HG02884 (cell line): ENCODE measurements at regions not wholly inside any gene's neighbourhood (a gene's known extent, or its start where the extent isn't known, plus 50 kb on each side); places are given as distances from the start of the nearest gene placed in this dataset.
A peak's percentile ranks its signal among the peaks of the same experiment; 100 is the strongest.

ENCODE experiments used
- ATAC-seq: cut with Tn5 transposase; IDR thresholded peaks from one replicate; pipeline ENCODE4 v1.9.1; 2021; ENCODE audit warnings: mild to moderate bottlenecking, moderate library complexity; ENCODE audit not compliant: unreplicated experiment

DNA sequence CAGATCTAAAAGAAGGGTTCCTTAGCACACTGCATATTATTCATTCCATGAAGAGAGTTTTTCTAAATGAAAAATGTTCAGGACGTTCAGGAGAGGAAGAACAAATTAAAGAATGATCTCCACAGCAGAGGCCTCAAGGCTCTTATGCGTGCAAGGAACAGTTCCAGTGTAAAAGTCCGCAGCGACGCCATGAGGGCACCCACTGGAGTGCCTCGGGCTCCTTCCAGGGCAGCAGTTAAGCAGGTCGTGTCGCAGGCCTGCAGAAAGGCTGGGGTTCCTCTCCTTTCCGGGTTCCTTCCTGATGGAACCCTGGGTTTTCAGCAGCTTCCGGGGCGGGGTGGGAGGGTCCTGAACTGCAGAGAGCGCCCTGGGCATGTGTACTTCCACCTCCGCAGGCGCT is 87.1 kb upstream of the SELENOP start:
- ATAC-seq: no peak

DNA sequence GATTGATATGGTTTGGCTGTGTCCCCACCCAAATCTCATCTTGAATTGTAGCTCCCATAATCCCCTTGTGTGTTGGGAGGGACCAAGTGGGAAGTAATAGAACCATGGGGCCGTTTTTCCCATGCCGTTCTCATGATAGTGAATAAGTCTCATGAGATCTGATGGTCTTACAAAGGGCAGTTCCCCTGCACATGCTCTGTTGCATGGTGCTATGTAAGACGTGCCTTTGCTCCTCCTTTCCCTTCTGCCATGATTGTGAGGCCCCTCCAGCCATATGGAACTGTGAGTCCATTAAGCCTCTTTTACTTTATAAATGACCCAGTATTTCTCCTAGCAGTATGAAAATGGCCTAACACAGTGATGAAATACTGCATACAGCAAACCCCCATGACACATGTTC is 84.8 kb upstream of the SELENOP start:
- ATAC-seq: no peak

DNA sequence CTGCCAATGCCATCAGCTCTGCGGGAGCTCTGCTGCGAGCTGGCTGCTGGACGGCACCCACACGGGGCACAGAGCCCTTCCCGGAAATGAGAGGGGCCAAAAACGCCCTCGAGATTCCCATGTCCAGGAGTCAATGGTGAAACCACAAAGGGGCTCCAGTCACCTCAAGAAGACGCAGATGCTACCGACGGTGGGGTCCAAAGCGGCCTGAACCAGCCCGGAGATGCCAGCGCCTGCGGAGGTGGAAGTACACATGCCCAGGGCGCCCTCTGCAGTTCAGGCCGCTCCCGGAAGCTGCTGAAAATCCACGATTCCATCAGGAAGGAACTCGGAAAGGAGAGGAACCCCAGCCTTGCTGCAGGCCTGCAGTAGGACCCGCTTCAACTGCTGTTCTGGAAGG is 82.4 kb upstream of the SELENOP start:
- ATAC-seq: no peak

GRCh38 chr5:42889311-42889933 is 77.7 kb upstream of the SELENOP start:
- peak; percentile 86 for ATAC-seq

GRCh38 chr5:42888771-42889170 is 77.1 kb upstream of the SELENOP start:
- no peak for ATAC-seq

- no peak for ATAC-seq
Observed at GRCh38 chr5:42887575-42887974, 75.9 kb upstream of the SELENOP start.

- no peak for ATAC-seq
Observed at GRCh38 chr5:42887097-42887496, 75.4 kb upstream of the SELENOP start.

- ATAC-seq: no peak
Observed at GRCh38 chr5:42886635-42887034, 74.9 kb upstream of the SELENOP start.

DNA sequence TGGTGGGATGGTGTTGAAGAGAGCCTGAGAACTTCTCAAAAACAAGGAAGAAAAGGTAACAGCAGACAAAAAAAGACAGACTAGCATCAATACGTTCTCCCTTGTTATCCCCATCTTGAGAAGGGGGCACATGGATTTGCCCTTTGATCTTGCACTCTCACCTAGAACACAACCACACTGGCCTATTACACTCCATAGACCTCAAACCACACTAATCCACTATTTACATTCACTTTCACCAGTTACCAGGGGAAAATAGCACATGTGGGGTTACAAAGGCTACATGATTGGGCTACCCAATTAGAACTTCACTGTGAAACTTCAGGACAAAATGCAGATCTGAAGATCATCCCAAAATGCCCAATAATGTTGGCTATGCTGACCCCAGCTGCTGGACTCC is 72.6 kb upstream of the SELENOP start:
- no peak for ATAC-seq

DNA sequence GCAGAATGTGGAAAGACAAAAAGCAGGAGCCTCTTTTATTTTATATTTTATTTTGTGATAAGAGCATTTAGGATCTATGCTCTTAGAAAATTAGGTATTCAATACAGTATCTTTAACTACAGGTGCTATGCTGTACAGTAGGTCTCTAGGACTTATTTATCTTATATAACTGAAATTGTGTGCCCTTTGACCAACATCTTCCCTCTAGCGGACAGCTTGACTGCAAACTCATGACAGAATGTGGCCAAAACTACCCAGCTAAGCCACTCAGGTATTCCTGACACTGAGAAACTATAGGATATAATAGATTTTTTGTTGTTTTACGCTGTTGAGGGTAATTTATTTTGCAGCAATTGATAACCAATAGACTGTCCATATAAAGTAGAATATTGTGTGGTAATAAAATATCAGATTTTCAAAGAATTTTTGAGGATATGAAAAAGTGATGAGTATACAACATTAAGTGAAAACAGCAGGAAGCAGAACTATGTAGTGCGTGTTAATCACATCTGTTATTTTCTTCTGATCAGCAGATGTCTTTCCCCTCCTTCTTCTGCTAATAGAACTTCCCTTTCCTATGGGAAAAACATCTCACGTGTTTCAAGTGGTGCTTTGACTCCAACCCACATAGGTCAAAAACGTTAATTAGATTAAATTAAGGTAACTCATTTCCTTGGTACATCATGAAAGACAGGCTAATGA is 69.9 kb upstream of the SELENOP start:
- no peak for ATAC-seq

DNA sequence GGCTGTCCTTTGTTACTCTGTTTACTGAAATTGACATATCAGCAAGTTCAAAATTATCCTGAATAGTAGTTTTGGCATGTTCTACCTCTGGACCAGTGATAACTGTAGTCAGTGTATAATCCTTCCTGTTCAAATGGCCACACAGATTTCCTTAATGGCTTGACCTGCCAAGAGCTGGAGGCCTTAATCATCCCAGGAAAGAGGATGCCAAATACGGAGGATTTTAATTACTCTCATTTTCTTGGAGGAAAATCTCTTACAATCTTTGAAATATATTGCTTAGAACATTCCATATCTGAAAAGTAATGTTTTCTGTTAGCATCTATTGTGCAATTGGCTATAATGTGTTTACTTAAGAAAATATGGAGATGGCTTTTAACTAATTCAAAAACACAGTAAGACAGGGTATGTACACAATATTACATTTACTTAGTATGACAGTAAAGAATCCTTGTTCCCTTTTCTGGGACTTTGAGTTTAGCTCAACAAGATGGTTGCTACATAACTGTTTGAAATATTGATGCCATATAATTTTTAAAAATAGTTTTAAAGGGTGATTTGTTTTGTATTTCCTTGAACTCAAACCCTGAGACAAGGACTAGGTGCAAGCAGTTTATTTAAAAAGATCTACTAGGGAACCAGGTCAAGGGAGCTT is 68.9 kb upstream of the SELENOP start:
- no peak for ATAC-seq

- no peak for ATAC-seq
Observed at GRCh38 chr5:42879291-42879690, 67.6 kb upstream of the SELENOP start.

DNA sequence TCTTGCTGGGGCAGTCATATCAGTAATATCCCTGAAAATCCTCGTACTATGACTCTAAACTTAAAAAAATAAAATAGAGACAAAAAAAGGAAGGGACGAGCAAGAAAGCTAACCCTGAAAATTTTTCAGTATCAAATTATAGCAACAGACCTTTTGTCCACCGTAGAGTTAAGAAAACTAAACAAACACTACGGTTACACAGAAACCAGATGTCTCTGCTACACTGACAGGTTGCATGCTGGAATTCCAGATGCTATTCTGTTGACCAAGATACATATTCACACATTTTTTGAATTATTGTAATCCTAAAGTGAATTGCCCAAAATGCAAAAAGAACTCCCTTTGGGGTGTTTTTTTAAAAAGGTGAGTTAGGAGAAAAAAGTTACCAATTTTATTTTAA is 66.9 kb upstream of the SELENOP start:
- no peak for ATAC-seq

DNA sequence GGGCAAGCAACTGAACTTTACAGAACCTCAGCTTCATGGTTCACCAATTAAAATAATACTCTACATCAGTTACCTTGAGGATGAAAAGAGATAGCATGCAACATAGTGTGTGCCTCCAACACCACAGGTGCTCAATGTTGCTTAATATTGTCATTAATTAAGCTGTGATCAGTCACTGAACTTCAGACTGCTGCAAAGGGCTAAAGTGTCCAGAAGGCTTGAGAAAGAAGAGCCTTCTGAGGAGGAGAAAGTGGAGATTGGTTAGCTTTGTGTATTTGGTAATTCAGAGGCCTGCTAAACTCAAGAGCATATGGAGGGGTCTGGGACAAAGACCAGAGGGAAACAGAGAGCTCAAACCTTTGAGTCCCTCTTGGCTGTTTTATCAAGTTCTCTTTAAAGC is 66.3 kb upstream of the SELENOP start:
- no peak for ATAC-seq

- ATAC-seq: no peak
Observed at GRCh38 chr5:42877431-42877830, 65.7 kb upstream of the SELENOP start.

- no peak for ATAC-seq
Observed at GRCh38 chr5:42876375-42876844, 64.7 kb upstream of the SELENOP start.

GRCh38 chr5:42875785-42876374 is 64.2 kb upstream of the SELENOP start:
- no peak for ATAC-seq

DNA sequence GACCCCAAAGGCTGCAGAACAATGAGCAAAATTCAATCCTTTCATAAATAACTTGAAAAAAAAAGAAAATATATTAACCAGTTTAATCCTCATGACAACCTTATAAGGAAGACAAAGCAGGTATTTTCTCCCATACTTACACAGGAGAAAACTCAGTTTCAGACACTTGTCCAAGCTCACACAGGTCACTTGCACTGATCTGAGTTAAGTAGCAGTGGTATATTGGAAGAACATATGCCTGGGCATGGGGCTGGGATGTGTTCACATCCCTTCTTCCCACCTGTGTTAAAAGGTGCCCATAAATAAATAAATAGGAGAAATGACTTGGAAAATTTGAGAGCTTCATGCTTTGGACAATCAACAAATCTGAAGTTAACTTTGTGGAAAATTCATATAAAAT is 63.5 kb upstream of the SELENOP start:
- ATAC-seq: no peak

DNA sequence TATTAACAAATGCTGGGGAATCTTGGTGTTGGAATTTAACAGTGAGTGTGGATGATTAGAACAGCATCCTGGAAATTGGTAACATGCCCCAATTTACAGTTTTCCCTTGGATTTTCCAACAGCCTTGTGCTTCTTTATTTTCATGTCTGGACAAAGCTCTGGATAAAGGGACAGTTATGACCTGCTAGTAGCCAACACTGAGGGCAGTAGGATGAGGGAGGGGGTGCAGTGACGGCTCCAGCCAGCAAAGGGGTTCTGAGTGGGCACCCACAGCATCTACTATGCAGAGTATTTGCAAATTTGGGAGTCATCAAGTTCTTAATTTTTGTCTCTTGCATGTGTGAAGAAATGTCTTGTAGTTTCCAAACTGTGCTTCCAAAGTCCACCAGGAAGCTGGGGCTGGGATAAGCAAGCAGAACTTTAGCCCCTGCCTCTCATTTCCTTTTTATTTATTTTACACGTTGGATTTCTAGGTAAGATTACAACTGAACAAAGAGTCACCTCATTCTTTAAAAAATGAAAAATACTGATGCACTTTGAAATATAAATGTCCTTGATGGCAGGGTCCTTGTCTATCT is 63.0 kb upstream of the SELENOP start:
- no peak for ATAC-seq

DNA sequence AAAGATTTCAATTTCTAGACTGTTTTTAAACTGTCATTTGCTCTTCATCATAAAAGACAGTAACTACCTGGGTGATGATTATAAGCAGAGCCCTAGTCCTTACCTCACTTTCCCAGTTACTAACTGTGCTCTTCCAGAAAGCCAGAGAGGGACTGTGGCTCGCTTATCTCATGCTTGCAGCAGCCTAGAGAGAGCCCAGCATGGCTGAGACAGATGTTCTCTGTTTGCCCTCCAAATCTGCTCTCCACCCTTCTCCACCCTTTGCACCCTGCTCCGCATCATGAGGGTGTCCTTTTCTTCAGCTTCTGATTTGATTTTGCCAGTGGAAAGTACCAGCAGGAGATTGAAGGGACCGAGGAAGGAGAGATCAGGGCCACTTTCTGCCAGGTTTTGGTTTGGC is 61.2 kb upstream of the SELENOP start:
- ATAC-seq: no peak

- no peak for ATAC-seq
Observed at GRCh38 chr5:42870882-42871418, 59.3 kb upstream of the SELENOP start.
